Endometrium (tissue), 2 donors: ENCODE measurements at regions not wholly inside any gene's neighbourhood (a gene's known extent, or its start where the extent isn't known, plus 50 kb on each side); places are given as distances from the start of the nearest gene placed in this dataset.

Source experiments
- FAIRE-seq: peaks from 2 replicates; lab custom pipeline; 2012; peaks lifted over from hg19 to GRCh38; lab: Jason Lieb, UNC
- donor health status: control.
- donor health status: control.

GRCh38 chr12:42963988-42964387 is 374.4 kb upstream of the PRICKLE1 start:
- FAIRE-seq: no peak

DNA sequence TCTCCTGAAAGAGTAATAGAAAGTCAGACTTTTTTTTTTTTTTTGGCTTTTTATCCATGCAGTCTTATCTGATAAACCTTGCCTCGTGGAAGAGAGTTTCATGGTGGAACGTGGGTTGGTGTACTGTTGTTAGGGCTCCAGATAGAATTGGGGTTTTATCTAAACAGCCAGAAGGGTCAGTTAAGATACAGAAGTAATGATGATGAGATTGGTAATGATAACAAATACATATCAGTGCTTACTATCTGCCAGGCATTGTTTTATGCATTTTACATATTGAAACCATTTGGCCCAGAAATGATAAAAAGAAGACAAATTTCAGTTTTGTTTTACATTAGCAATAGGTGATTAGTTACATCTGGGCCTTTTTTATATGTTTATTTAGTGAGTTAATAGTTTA is 372.8 kb upstream of the PRICKLE1 start:
- no peak for FAIRE-seq

- no peak for FAIRE-seq
These were observed 371.8 kb upstream of the PRICKLE1 start for GRCh38 chr12:42961395-42961794.

DNA sequence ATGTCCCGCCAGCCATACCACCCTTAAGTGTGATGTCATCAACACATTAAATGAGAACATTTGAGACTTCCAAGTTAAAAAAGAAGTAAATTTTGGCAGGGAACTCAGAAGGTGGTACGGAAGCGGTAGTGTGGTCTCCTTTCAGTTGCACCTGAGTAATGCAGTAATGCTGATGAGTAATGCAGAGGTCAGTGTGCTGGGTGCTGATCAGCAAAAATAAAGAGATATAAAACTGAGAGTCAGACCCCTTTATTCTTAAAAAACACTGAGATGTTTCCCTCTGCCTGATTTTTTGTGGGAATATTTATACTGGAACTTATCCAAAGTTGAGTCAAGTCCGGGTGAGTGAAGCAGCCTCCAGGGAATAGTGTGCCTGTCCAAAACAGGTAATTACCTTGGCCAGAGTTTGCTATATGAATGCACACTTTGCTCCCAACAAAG is 370.6 kb upstream of the PRICKLE1 start:
- no peak for FAIRE-seq

DNA sequence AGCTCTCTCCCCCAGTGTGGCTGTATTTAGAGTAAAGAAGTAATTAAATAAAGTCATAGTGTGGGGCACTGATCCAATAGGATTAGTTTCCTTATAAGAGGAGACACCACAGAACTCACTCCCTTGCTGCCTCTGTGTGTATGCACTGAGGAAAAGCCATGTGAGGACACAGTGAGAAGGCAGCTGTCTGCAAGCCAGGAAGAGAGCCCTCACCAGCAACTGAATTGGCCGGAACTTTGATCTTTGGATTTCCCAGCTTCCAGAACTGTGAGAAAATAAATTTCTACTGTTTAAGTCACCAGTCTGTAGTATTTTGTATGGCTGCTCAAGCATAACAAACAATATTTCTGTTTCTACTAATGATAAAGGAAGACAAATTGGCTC is 368.7 kb upstream of the PRICKLE1 start:
- no peak for FAIRE-seq

DNA sequence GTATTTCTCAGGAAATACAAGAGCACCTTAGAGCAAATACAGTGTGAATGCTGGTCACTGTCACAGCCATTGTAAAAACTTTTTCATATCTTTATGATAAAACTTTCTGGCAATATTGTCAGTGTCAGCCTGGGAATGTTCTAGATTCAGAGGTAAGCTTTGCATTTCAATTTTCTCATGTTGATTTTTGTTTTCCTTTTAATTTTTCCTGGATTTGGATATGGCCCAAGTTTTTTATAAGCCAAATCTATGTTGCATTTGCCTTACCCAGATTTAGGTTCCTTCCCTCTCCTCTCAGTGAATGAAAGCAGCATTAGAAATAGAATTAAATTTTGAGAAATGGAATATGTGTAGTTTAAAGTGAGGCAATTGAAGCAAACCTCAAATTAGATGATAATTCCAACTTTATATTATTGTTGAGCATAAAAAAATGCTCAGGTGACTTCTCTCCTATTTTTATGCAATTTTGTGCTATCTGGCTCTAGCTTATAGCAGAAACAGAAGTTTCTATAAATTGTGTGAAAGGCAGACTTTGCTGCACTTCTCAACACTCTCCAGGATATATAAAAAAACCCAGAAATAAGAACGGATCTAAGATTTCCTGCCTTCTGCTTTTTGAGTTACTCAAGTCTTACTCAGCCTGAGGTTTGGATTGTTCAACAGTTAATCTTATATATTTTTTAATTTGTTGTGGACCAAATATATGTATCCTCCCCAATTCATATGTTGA is 368.2 kb upstream of the PRICKLE1 start:
- FAIRE-seq: no peak

DNA sequence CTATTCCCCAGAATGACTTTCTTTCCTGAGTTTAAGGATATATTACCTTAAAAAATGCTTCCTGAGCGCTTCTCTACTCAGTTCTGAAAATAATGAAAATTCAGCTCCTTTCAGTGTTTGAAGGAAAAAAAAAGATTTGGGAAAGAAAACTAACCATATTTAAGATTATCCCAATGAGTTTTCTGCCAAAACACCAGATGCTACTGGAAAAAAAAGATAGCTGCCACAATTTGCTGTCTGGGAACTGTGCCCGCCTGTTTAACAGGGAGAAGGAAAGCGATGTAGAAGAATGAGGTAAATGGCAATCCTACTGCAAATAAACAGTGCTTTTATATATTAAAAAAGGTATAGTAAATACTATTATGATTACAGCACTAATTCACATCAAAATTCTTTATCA is 367.6 kb upstream of the PRICKLE1 start:
- FAIRE-seq: no peak

GRCh38 chr12:42953021-42953420 is 363.5 kb upstream of the PRICKLE1 start:
- no peak for FAIRE-seq

DNA sequence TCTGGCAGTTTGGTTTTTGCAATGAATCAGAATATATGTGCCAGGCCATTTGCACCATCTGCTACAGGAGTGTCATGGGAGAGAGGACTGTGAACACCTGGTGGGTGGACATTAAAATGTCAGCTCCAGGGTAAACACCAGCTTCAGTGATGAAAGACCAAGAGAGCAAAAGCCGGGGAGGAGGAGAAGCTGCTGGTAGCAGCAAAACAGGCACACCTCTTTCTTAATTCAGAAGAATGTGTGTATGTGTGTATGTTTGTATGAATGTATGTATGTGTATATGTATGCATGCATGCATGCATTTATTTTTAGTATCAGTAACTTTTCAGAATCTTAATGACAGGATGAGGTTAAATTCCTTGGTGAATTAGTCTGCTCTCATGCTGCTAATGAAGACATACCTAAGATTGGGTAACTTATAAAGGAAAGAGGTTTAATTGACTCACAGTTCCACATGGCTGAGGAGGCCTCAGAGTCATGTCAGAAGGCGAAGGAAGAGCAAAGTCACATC is 357.4 kb upstream of the PRICKLE1 start:
- no peak for FAIRE-seq

DNA sequence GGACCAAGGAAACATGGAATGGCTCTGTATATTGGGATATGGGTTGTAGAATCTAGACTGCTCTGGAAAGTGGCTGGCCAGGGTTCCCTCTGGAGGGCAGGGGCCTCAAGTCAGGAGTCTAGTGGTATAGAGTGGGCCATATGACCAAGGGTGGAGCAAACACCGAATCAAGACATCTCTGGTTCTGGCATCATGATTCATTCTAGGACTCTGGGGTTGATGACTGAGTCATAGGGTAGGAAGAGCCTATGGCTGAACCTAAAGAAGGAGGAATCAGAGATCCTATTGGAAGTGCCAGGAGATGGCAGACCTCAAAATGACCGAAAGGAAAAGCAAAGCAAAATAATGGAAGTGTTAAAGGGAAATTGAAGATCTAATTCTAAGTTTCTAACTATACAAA is 356.4 kb upstream of the PRICKLE1 start:
- no peak for FAIRE-seq

DNA sequence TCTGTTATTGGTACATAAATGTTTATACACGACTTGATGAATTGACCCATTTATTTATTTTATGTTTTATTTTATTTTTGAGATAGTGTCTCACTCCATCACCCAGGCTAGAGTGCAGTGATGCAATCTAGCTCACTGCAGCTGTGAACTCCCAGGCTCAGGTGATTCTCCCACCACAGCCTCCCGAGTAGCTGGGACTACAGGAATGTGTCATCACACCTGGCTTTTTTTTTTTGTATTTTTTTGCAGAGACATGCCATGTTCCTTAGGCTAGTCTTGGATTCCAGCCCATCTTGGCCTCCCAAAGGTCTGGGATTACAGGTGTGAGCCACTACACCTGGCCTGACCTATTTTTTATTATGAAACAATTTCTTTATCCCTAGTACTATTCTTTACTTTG is 355.0 kb upstream of the PRICKLE1 start:
- no peak for FAIRE-seq

GRCh38 chr12:42936991-42937390 is 347.4 kb upstream of the PRICKLE1 start:
- FAIRE-seq: no peak

DNA sequence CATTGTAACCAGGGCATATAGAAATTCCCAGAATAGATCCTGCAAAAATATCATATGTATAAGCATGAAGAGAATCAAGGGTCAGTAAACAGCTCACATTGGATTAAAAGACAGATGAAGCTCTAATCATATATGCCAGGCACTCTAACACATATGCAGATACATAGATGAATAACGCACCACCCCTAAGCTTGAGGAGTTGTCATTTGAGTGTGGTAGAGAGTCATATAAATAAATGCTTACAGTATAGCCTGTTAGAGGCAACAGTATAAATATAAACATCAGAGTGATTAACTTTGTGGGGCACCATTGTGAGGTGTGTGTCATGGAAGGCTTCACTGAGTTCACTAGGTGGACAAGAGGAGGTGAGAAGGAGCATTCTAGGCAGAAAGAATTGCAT is 346.7 kb upstream of the PRICKLE1 start:
- no peak for FAIRE-seq

DNA sequence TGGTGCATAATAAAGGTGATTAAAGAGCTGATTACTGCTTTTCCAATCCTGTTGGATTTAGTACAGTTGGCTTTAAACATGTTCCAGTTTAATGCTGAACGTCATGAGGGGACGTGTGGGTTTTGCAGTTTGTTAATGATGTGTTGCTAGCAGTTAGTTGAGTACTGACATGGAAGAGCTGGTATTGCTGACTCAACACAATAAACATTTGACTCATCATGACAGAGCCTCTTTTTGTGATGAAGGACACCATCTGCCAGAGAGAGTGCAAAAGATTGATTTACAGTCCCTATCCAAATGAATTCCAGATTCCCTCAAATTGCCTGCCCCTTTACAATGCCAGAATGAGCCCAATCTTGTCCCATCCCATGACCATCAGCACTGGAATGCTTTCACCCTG is 346.2 kb upstream of the PRICKLE1 start:
- no peak for FAIRE-seq

GRCh38 chr12:42935090-42935489 is 345.5 kb upstream of the PRICKLE1 start:
- no peak for FAIRE-seq

DNA sequence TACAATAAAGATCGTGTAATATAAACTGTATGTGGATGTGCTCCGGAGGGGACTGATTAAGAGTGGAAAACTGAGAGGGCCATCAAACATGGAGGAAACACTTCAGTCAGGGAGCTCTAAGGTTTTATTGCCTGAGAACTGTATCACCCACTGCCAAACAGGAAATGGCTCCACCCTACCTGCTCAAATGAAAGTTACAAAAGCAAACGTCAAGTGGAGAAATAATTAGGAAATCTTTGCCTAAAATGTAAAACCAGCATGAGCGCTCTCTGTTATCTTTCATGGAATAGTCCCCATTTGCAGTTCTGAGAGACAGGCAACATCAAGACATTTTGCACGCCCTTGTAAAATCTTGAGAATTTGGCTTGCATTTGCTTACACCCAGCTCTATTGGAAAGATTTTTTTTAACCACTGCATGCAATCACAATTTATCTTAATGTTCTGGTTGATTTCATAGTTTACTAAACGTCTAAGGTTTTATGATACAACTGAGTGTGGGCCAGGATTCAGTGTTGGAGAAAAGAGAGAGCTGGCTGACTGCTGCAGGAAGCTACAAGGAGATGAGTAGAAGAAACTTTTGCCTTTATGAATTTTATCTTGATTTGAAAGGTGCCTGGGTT is 344.0 kb upstream of the PRICKLE1 start:
- no peak for FAIRE-seq

DNA sequence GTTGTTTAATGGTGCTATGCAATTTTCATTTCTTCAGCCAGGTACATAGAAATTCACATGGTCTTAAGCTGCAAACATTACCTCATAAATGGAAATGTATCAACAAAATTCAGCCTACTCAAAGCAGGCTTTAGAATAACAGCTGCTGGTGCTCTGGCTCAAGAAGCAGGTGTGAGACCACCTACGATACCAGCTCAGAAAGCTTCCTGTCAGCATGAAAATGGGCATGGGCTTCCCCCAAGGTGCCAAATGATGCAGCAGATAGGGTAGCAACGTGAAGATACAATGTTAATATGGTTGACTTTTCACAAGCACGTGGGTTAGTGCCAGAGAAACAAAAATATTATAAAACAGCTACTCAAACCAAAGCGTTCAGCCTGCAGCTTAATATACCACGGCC is 343.4 kb upstream of the PRICKLE1 start:
- FAIRE-seq: no peak

DNA sequence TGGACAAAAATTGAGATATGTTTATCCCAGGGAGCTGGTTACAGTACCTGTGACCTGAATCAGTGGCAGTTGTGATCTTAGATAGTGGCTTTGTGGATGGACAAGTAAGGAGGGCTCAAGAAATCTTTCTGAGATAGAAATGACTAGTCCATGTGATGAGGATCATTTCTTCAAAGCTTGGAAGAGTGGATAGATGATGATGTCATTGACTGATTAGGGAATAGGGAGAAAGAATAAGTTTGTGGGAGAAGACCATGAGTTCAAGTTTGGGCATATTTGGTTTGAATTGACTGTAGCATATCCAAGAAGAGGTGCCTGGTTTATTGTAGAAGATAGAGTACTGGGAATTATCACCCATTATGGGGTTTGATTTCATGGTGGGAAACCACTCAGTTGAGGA is 336.7 kb upstream of the PRICKLE1 start:
- no peak for FAIRE-seq

- no peak for FAIRE-seq
These were observed 334.9 kb upstream of the PRICKLE1 start for GRCh38 chr12:42924482-42924881.

GRCh38 chr12:42923583-42923982 is 334.0 kb upstream of the PRICKLE1 start:
- FAIRE-seq: no peak

DNA sequence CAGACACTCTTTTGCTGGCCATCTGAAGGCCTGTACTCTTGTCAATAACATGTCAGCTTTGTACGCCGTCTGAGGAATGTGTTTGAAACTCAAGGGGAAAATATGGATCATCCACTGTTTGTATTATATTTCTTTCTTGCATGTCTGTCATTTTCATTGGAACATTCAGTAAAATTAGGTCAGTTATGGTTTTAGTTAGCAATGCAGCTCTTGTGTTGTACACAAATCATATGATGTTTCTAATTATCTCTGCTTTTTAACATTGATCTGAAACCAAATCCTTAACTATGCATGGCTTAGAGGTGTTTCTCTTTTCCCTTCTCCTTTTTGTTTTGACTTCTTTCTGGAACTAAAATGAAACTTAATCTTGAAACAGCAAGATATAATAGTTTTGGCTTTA is 333.6 kb upstream of the PRICKLE1 start:
- no peak for FAIRE-seq

DNA sequence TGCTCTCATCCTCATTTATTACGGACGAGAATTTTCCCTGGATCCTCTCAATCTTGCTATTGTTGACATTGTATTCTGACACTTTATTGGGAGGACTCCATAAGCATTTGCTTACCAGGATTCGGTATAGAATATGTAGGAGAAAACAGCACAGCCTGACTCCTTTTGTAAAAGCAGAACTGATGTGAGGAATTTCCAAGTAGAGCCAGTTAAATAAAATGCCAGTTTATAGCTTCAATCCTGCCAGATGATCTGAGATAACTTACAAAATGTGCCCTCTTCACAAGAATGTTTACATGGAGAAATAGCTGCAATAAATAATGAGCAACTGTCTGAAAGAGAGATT is 332.9 kb upstream of the PRICKLE1 start:
- no peak for FAIRE-seq

- no peak for FAIRE-seq
These were observed 332.4 kb upstream of the PRICKLE1 start for GRCh38 chr12:42921741-42922504.
